ENCODE measurements at regions not wholly inside any gene's neighbourhood (a gene's known extent, or its start where the extent isn't known, plus 50 kb on each side); places are given as distances from the start of the nearest gene placed in this dataset.
A peak's percentile ranks its signal among the peaks of the same experiment; 100 is the strongest.

DNA sequence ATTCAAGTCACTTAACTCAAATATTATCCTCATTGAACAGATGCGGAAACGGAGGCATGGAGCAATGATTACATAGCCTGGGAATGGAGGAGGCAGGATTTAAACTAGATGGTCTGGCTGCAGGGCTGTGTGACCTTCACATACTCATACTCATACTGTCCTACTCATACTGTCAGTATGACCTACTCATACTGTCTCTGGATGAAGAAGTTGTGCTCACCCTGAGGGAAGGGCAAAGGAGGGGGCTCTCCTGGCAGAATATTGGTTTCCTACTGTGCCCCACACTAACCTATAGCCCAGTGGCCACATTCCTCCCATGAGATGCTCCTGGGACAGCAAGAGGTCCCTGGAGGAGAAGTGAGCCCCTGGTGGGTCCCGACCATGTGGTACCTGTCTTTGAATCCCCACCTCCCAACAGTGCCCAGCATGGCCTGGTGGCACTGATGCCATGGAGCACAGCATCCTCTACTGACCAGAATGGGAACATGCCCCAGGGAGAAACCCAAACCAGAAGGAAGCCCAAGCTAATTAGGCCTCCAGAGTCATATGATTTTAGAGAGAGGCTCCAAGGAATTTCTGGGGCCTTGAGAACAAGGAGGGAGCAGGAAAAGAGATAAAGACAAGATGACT lies 197.3 kb upstream of the SDK2 start:
- H3K36me3 ChIP-seq (ENCODE audit: control insufficient read depth, insufficient read depth, low read length) = no peaks in the 10 kb centered on the region
- peaks cover 4 to 15% of the 10 kb centered on the region in 2 donors for H3K4me1 Mint-ChIP-seq
- no peaks in the 10 kb centered on the region for H3K27me3 ChIP-seq (ENCODE audit: control insufficient read depth, insufficient read depth, low read length)
- 88% methylated on average over 3 of the region's 3 CpGs for WGBS (ENCODE audit: insufficient coverage)
- peaks cover 0 to 2% of the 10 kb centered on the region in 2 donors for H3K27me3 Mint-ChIP-seq (ENCODE audit: low read depth in 2 of 2)
- TF ChIP-seq, protein P1, sequence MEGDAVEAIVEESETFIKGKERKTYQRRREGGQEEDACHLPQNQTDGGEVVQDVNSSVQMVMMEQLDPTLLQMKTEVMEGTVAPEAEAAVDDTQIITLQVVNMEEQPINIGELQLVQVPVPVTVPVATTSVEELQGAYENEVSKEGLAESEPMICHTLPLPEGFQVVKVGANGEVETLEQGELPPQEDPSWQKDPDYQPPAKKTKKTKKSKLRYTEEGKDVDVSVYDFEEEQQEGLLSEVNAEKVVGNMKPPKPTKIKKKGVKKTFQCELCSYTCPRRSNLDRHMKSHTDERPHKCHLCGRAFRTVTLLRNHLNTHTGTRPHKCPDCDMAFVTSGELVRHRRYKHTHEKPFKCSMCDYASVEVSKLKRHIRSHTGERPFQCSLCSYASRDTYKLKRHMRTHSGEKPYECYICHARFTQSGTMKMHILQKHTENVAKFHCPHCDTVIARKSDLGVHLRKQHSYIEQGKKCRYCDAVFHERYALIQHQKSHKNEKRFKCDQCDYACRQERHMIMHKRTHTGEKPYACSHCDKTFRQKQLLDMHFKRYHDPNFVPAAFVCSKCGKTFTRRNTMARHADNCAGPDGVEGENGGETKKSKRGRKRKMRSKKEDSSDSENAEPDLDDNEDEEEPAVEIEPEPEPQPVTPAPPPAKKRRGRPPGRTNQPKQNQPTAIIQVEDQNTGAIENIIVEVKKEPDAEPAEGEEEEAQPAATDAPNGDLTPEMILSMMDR (IDR thresholded peaks at IDR 0.05) = peak; percentile 38
- no peak overlapping the region for H3K4me3 ChIP-seq (ENCODE audit: low read length)
- peak in 1 of 2 donors; percentile 54 for DNase-seq
- H3K4me3 Mint-ChIP-seq = no peak overlapping the region
- peak overlapping the region in 1 of 2 donors; percentile 40 for H3K27ac Mint-ChIP-seq
- intact Hi-C loops (cut with micrococcal nuclease) = no loop called here
- no peaks in the 10 kb centered on the region for H3K9me3 Mint-ChIP-seq
- H3K9me3 ChIP-seq (ENCODE audit: control insufficient read depth, insufficient read depth, low read length) = no peaks in the 10 kb centered on the region
- no peaks in the 10 kb centered on the region for H3K4me1 ChIP-seq (ENCODE audit: control insufficient read depth, insufficient read depth, low read length)
- no peak for ATAC-seq
- no peaks in the 10 kb centered on the region for H3K36me3 Mint-ChIP-seq
- no peak overlapping the region for H3K27ac ChIP-seq (ENCODE audit: low read length)

DNA sequence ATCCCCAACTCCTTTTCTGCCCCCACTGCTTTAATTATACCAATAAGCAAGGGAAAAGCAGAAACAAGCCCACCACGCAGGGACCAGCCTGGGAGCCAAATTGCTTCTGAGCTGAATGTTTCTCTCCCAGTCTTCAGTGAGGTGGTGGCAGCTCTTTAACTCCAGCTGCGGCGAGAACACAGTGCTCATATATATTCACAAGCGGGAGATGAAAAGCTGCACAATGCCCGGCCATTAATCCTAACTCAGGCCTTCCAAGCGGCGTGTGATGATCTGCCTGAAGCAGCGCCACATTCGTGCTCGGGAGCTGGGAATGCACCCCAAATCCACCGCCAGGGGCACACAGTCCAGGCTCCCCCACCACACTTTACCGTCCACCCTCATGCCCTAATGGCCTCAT lies 203.7 kb upstream of the SDK2 start:
- Histone ChIP-seq H3K36me3 (ENCODE audit: control insufficient read depth, insufficient read depth, low read length) (no peaks in the 10 kb centered on the region), H3K9me3 (ENCODE audit: control insufficient read depth, insufficient read depth, low read length) (no peaks in the 10 kb centered on the region), H3K4me3 (ENCODE audit: low read length) (no peak overlapping the region), H3K27me3 (ENCODE audit: control insufficient read depth, insufficient read depth, low read length) (no peaks in the 10 kb centered on the region), H3K27ac (ENCODE audit: low read length) (no peak overlapping the region), H3K4me1 (ENCODE audit: control insufficient read depth, insufficient read depth, low read length) (peaks cover 11% of the 10 kb centered on the region)
- 94% methylated on average over 12 of the region's 12 CpGs for WGBS (ENCODE audit: insufficient coverage)
- no peak for DNase-seq
- Mint-ChIP-seq H3K4me3 (no peak overlapping the region), H3K4me1 (peaks cover 8 to 16% of the 10 kb centered on the region in 2 donors), H3K27me3 (ENCODE audit: low read depth in 2 of 2) (no peaks in the 10 kb centered on the region), H3K36me3 (no peaks in the 10 kb centered on the region), H3K9me3 (no peaks in the 10 kb centered on the region), H3K27ac (no peak overlapping the region)
- intact Hi-C loops (cut with micrococcal nuclease) = no loop called here
- TF ChIP-seq, protein P1 (IDR thresholded peaks at IDR 0.05) = no peak
- no peak for ATAC-seq

DNA sequence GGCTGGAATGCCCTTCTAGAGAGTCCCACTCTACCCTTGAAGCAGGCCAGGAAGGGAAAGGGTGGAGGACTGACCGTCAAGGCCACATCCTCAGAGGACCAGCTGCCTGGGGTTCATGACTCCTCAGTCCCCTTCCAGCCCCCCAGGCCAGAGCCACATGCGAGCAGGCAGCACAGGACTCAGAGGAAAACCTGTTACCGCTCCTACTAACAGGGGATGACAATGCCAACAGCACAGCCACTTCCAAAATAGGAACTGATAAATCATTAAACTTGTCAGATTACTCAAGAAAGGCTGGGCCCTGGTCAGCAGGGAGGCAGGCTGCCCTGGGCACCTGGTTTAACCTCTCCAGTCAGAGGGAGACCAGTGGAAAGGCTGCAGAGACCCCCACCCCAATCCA lies 206.2 kb upstream of the SDK2 start:
- peaks cover 11% of the 10 kb centered on the region for H3K4me1 ChIP-seq (ENCODE audit: control insufficient read depth, insufficient read depth, low read length)
- H3K9me3 ChIP-seq (ENCODE audit: control insufficient read depth, insufficient read depth, low read length) = no peaks in the 10 kb centered on the region
- DNase-seq (no peak), ATAC-seq (no peak)
- peaks cover 0 to 2% of the 10 kb centered on the region in 2 donors for H3K9me3 Mint-ChIP-seq
- no peak overlapping the region for H3K27ac ChIP-seq (ENCODE audit: low read length)
- no peak overlapping the region for H3K4me3 ChIP-seq (ENCODE audit: low read length)
- no peaks in the 10 kb centered on the region for H3K36me3 ChIP-seq (ENCODE audit: control insufficient read depth, insufficient read depth, low read length)
- no peaks in the 10 kb centered on the region for H3K27me3 ChIP-seq (ENCODE audit: control insufficient read depth, insufficient read depth, low read length)
- H3K4me3 Mint-ChIP-seq = no peak overlapping the region
- 27% methylated on average over 3 of the region's 3 CpGs for WGBS (ENCODE audit: insufficient coverage)
- TF ChIP-seq, protein P1 (IDR thresholded peaks at IDR 0.05) = no peak
- H3K36me3 Mint-ChIP-seq = no peaks in the 10 kb centered on the region
- H3K27me3 Mint-ChIP-seq (ENCODE audit: low read depth in 2 of 2) = peaks cover 0 to 2% of the 10 kb centered on the region in 2 donors
- intact Hi-C loops (cut with micrococcal nuclease) = no loop called here
- no peak overlapping the region for H3K27ac Mint-ChIP-seq
- H3K4me1 Mint-ChIP-seq = peaks cover 8 to 16% of the 10 kb centered on the region in 2 donors

DNA sequence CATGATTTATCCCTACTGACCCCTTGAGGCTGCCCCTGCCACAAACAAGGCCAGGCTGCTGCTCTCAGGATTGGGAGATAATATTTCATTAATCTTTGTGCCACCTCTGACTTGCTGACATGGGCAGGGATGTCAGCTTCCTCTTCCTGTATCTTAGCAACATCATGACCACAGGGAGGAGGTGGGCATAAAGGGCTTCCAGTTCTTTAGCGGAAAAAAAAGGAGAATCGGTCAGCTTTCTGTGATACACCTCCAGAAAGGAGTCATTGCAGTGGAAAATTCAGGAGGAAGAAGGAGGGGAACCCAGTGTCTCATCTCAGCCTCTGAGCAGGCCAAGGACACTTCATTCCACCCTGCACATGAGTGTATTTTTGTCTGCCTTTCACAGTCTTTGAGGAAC lies 206.8 kb upstream of the SDK2 start:
- ATAC-seq (peak in 2 of 3 donors; percentile 32 to 36), DNase-seq (no peak)
- Histone ChIP-seq H3K27ac (ENCODE audit: low read length) (no peak overlapping the region), H3K27me3 (ENCODE audit: control insufficient read depth, insufficient read depth, low read length) (no peaks in the 10 kb centered on the region), H3K36me3 (ENCODE audit: control insufficient read depth, insufficient read depth, low read length) (no peaks in the 10 kb centered on the region), H3K9me3 (ENCODE audit: control insufficient read depth, insufficient read depth, low read length) (no peaks in the 10 kb centered on the region), H3K4me1 (ENCODE audit: control insufficient read depth, insufficient read depth, low read length) (peaks cover 11% of the 10 kb centered on the region), H3K4me3 (ENCODE audit: low read length) (no peak overlapping the region)
- TF ChIP-seq, protein P1 (IDR thresholded peaks at IDR 0.05) = no peak
- peaks cover 0 to 2% of the 10 kb centered on the region in 2 donors for H3K9me3 Mint-ChIP-seq
- 34% methylated on average over 2 of the region's 2 CpGs for WGBS (ENCODE audit: insufficient coverage)
- H3K27me3 Mint-ChIP-seq (ENCODE audit: low read depth in 2 of 2) = peaks cover 0 to 2% of the 10 kb centered on the region in 2 donors
- H3K36me3 Mint-ChIP-seq = no peaks in the 10 kb centered on the region
- H3K27ac Mint-ChIP-seq = peak overlapping the region in 1 of 2 donors; percentile 66
- peaks cover 8 to 16% of the 10 kb centered on the region in 2 donors for H3K4me1 Mint-ChIP-seq
- intact Hi-C loops (cut with micrococcal nuclease) = no loop called here
- H3K4me3 Mint-ChIP-seq = no peak overlapping the region
